ENCODE measurements at regions not wholly inside any gene's neighbourhood (a gene's known extent, or its start where the extent isn't known, plus 50 kb on each side); places are given as distances from the start of the nearest gene placed in this dataset.

- 20% methylated on average over 3 of the region's 3 CpGs for WGBS (ENCODE audit: insufficient coverage, insufficient replicate concordance, low lambda C conversion rate, missing lambda C conversion rate)
- Histone ChIP-seq H3K27me3 (replicated peaks in 1 of 2; ENCODE audit: control insufficient read depth in 2 of 2, insufficient read depth in 2 of 2, low read length in 1 of 2) (peaks cover 2 to 5% of the 10 kb centered on the region in 2 experiments; a peak in 1 of 4 replicates), H3K4me3 (no peak overlapping the region), H3K27ac (ENCODE audit: control insufficient read depth, insufficient read depth) (no peak overlapping the region), H4K20me1 (ENCODE audit: control insufficient read depth, insufficient read depth) (no peaks in the 10 kb centered on the region), H2AFZ (ENCODE audit: control insufficient read depth, low read depth, low read length) (no peak overlapping the region), H3K9ac (ENCODE audit: control insufficient read depth, insufficient read depth, low read length) (no peak overlapping the region), H3K36me3 (ENCODE audit: control insufficient read depth in 2 of 2, insufficient read depth in 2 of 2, low read length in 1 of 2) (no peaks in the 10 kb centered on the region), H3K9me3 (replicated peaks; ENCODE audit: control insufficient read depth, insufficient read depth, low read length) (no peaks in the 10 kb centered on the region), H3K4me1 (ENCODE audit: control insufficient read depth, insufficient read depth, low read length) (no peaks in the 10 kb centered on the region), H3K79me2 (ENCODE audit: control insufficient read depth, insufficient read depth, low read length) (no peaks in the 10 kb centered on the region), H3K4me2 (ENCODE audit: control insufficient read depth, insufficient read depth) (no peak overlapping the region)
- intact Hi-C loops (cut with micrococcal nuclease; ENCODE audit: unreplicated experiment) (no loop called here), in situ Hi-C loops (cut with MboI) (no loop called here)
- BruUV-seq (replicated peaks), result no TSS peak
- TF ChIP-seq REST (IDR thresholded peaks at IDR 0.05; ENCODE audit: low read depth, low read length) (no peak), BCL11A (IDR thresholded peaks at IDR 0.05; ENCODE audit: low read depth, low read length) (no peak), ZBTB33 (IDR thresholded peaks at IDR 0.05) (no peak), MEF2B (IDR thresholded peaks at IDR 0.05; ENCODE audit: partially characterized antibody, poor library complexity, severe bottlenecking) (no peak), BRCA1 (IDR thresholded peaks at IDR 0.05; ENCODE audit: low read depth, low read length) (no peak), ESRRA (IDR thresholded peaks at IDR 0.05; ENCODE audit: low read length) (no peak), CHD1 (IDR thresholded peaks at IDR 0.05; ENCODE audit: low read depth, low read length) (no peak), ASH2L (IDR thresholded peaks at IDR 0.05; ENCODE audit: borderline replicate concordance, low read depth) (no peak), EGR1 (IDR thresholded peaks at IDR 0.05; ENCODE audit: borderline replicate concordance in 1 of 2, low read depth in 2 of 2, low read length in 2 of 2) (no peak), NR2F1 (conservative IDR thresholded peaks at IDR 0.05) (no peak), SUZ12 (IDR thresholded peaks at IDR 0.05; ENCODE audit: unreplicated experiment) (no peak), SP1 (IDR thresholded peaks at IDR 0.05; ENCODE audit: low read depth, low read length) (no peak), RELA (IDR thresholded peaks at IDR 0.05; ENCODE audit: borderline replicate concordance, partially characterized antibody) (no peak), FOXM1 (IDR thresholded peaks at IDR 0.05; ENCODE audit: low read depth, low read length) (no peak), SUPT20H (IDR thresholded peaks at IDR 0.05; ENCODE audit: borderline replicate concordance, control insufficient read depth, low read depth, low read length) (no peak)
- ChIA-PET RAD21 (ENCODE audit: unreplicated experiment) (interaction anchor here (1.2 to 1.5 kb wide), 2 partner anchors 13 to 27 kb away, joined by 4 to 5 read pairs; no protein-coding TSS in a partner anchor), CTCF (interaction anchor here (1.1 to 1.2 kb wide), 3 partner anchors 9 to 12 kb away, joined by 3 to 9 read pairs (median 5); no protein-coding TSS in a partner anchor), SMC1A (ENCODE audit: uncharacterized antibody, unreplicated experiment) (interaction anchor here (0.8 to 1.2 kb wide), 2 partner anchors 13 to 15 kb away, joined by 3 to 4 read pairs; no protein-coding TSS in a partner anchor), POLR2A (no interaction called here)
- FAIRE-seq (no peak), ATAC-seq (no peak), DNase-seq (ENCODE audit: low read depth, low spot score) (no peak)
Measured at GRCh38 chr20:1790386-1790785, 104.8 kb upstream of the SIRPA start.

Measured in GM12878 (cell line).